Left ventricle myocardium inferior (tissue), 1 donor: ENCODE measurements at regions not wholly inside any gene's neighbourhood (a gene's known extent, or its start where the extent isn't known, plus 50 kb on each side); places are given as distances from the start of the nearest gene placed in this dataset.
"Not testable (repeated sequence)": the region's sequence is repeated elsewhere in the genome, so short reads cannot be mapped to it uniquely, and the experiment has no call there.

Experiments used
- DNase-seq: peaks from one replicate; pipeline ENCODE4 v3.0.0-alpha.2; 2020
- H3K27ac ChIP-seq: fragments of 200-600 bp; replicated peaks from 2 replicates; pipeline ENCODE4 v1.8.0; 2021
- H3K27me3 ChIP-seq: fragments of 200-600 bp; 2 replicates; pipeline ENCODE4 v1.8.0; 2021; ENCODE audit warnings: low read depth
- H3K36me3 ChIP-seq: fragments of 200-600 bp; 2 replicates; pipeline ENCODE4 v1.8.0; 2021
- H3K4me1 ChIP-seq: fragments of 200-600 bp; 2 replicates; pipeline ENCODE4 v1.8.0; 2021
- H3K4me3 ChIP-seq: fragments of 200-600 bp; 2 replicates; pipeline ENCODE4 v1.8.0; 2021; ENCODE audit warnings: mild to moderate bottlenecking, moderate library complexity
- H3K9me3 ChIP-seq: fragments of 200-600 bp; replicated peaks from 2 replicates; pipeline ENCODE4 v1.8.0; 2021
- intact Hi-C: fragments of 100-400 bp; cut with micrococcal nuclease; formaldehyde crosslinking; loops from one replicate; pipeline ENCODE4 v1.11.0; 2022
- TF ChIP-seq, protein P1 (sequence below): fragments of 200-600 bp; IDR thresholded peaks from 2 replicates; pipeline ENCODE4 v1.8.0; 2021; ENCODE audit warnings: antibody characterized with exemption, mild to moderate bottlenecking, borderline replicate concordance
- donor health status: DM: no; HTN: yes; CAD: no; lungs with severe emphysema.

- DNase-seq = no peak
- no peak overlapping the region for H3K27ac ChIP-seq
- intact Hi-C loops = no loop called here
Measured at GRCh38 chr20:6698056-6698455, 69.4 kb upstream of the BMP2 start.

GRCh38 chr20:6697228-6697972 is 70.1 kb upstream of the BMP2 start:
- intact Hi-C loops = no loop called here
- Histone ChIP-seq H3K4me3 (no peak overlapping the region), H3K27me3 (no peaks in the 10 kb centered on the region), H3K36me3 (no peaks in the 10 kb centered on the region), H3K4me1 (peaks cover 16% of the 10 kb centered on the region), H3K27ac (no peak overlapping the region), H3K9me3 (no peaks in the 10 kb centered on the region)
- TF ChIP-seq, protein P1, sequence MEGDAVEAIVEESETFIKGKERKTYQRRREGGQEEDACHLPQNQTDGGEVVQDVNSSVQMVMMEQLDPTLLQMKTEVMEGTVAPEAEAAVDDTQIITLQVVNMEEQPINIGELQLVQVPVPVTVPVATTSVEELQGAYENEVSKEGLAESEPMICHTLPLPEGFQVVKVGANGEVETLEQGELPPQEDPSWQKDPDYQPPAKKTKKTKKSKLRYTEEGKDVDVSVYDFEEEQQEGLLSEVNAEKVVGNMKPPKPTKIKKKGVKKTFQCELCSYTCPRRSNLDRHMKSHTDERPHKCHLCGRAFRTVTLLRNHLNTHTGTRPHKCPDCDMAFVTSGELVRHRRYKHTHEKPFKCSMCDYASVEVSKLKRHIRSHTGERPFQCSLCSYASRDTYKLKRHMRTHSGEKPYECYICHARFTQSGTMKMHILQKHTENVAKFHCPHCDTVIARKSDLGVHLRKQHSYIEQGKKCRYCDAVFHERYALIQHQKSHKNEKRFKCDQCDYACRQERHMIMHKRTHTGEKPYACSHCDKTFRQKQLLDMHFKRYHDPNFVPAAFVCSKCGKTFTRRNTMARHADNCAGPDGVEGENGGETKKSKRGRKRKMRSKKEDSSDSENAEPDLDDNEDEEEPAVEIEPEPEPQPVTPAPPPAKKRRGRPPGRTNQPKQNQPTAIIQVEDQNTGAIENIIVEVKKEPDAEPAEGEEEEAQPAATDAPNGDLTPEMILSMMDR = no peak
- no peak for DNase-seq

More at GRCh38 chr20:6698056-6698455, 69.4 kb upstream of the BMP2 start:
- Histone ChIP-seq H3K4me1 (peaks cover 11% of the 10 kb centered on the region), H3K4me3 (no peak overlapping the region), H3K9me3 (no peaks in the 10 kb centered on the region), H3K36me3 (no peaks in the 10 kb centered on the region), H3K27me3 (no peaks in the 10 kb centered on the region)
- TF ChIP-seq, protein P1 = no peak

GRCh38 chr20:6696001-6696400 is 71.5 kb upstream of the BMP2 start:
- no peak overlapping the region for H3K4me3 ChIP-seq
- H3K9me3 ChIP-seq = no peaks in the 10 kb centered on the region
- H3K27ac ChIP-seq = no peak overlapping the region
- TF ChIP-seq, protein P1 = no peak
- DNase-seq = no peak
- no peaks in the 10 kb centered on the region for H3K27me3 ChIP-seq
- peaks cover 10% of the 10 kb centered on the region for H3K4me1 ChIP-seq
- no peaks in the 10 kb centered on the region for H3K36me3 ChIP-seq
- intact Hi-C loops = no loop called here

GRCh38 chr20:6693808-6694198 is 73.7 kb upstream of the BMP2 start:
- H3K27me3 ChIP-seq, intact Hi-C loops, H3K4me3 ChIP-seq, DNase-seq, H3K9me3 ChIP-seq, H3K36me3 ChIP-seq, H3K4me1 ChIP-seq: not testable (repeated sequence)
- H3K27ac ChIP-seq = peak overlapping the region; percentile 23

GRCh38 chr20:6693178-6693807 is 74.2 kb upstream of the BMP2 start:
- peak overlapping the region; percentile 23 for H3K27ac ChIP-seq
- DNase-seq = no peak
- no peak overlapping the region for H3K4me3 ChIP-seq
- intact Hi-C loops = no loop called here
- H3K4me1 ChIP-seq = peaks cover 10% of the 10 kb centered on the region
- no peaks in the 10 kb centered on the region for H3K27me3 ChIP-seq
- H3K9me3 ChIP-seq = no peaks in the 10 kb centered on the region
- H3K36me3 ChIP-seq = no peaks in the 10 kb centered on the region
- TF ChIP-seq, protein P1 = no peak

DNA sequence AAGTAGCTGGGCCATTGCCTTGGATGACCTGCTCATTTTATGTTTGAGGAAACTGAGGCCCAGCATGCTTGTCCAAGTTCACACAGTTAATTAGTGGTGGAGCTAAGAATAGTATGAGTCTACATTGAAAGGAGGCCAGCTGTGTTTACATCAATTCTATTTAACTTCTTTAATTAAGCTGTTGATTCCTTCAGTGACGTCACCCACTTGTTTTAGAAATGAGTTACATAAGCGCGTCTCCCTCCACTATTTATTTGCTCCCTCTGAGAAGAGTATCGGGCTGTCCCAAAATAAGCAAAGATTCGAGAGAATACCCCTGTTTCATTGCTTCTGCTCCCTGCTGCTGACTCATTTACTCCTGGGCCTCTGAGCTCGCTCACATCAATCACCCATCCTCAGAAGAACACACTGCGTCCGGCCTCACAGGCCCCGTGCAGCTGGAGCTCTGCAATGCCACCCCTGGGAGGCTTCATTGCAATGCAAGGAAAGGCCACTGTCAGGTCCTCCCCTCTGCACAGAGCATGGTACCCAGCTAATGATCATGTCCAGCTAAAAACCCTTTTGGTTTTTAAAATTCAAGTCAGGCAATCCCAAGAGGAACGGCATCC is 74.8 kb upstream of the BMP2 start:
- Histone ChIP-seq H3K27me3 (no peaks in the 10 kb centered on the region), H3K4me3 (no peak overlapping the region), H3K27ac (peak overlapping the region; percentile 23), H3K36me3 (no peaks in the 10 kb centered on the region), H3K9me3 (no peaks in the 10 kb centered on the region), H3K4me1 (peaks cover 10% of the 10 kb centered on the region)
- TF ChIP-seq, protein P1 = no peak
- peak; percentile 19 for DNase-seq
- intact Hi-C loops = no loop called here
